ENCODE measurements at regions not wholly inside any gene's neighbourhood (a gene's known extent, or its start where the extent isn't known, plus 50 kb on each side); places are given as distances from the start of the nearest gene placed in this dataset.

GRCh38 chr7:79723833-79724618 lies 270.6 kb upstream of the MAGI2 start:
- no peak for DNase-seq (ENCODE audit: low read depth in 3 of 3, low spot score in 1 of 3)

DNA sequence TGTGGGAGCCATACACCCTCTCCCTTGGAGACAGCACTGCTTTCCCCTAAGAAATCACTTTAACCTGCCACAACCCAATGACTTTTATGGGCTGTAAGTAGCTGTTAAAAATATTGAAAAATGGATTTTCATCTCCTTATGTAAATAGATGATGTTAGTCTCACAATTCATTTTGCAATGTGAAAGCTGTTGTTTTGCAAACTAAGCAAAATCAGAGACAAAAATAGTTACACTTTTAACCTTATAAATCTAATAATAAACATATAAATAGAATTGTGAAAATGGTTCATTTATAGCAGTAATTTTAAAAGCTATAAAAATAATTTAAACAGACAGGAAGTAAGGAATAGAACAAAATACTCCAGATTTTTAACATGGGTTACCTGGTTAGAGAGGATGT lies 268.8 kb upstream of the MAGI2 start:
- DNase-seq (ENCODE audit: low read depth in 3 of 3, low spot score in 1 of 3): no peak

DNA sequence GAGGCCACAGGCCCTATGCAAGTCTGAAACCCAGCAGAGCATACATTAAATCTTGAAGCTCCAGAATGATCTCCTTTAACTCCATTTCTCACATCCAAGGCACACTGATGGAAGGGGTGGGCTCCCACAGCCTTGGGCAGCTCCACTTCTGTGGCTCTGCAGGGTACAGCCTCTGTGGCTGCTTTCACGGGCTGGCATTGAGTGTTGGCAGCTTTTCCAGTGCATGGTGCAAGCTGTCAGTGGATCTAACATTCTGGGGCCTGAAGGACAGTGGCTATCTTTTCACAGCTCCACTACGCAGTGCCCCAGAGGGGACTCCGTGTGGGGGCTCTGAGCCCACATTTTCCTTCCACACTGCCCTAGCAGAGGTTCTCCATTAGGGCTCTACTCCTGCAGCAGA lies 265.7 kb upstream of the MAGI2 start:
- no peak for DNase-seq (ENCODE audit: low read depth in 3 of 3, low spot score in 1 of 3)

DNA sequence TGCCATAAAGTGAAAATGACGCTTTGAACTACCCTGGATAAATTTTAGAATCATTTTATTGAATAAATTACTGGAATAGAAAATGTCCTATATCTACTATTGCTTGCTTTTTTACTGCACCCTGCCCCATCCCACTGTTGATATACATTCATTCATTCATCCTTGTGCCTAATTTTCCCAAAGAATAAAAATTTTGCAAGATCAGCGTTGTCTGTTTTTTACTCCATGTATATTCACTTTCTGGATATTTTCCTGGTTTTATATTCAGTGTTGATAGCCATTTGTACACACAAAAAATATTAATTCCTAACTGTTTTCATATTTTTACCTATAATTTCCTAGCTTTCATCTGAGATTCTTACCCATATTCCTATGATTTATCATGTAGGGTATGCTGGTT lies 262.9 kb upstream of the MAGI2 start:
- DNase-seq (ENCODE audit: low read depth in 3 of 3, low spot score in 1 of 3): no peak

DNA sequence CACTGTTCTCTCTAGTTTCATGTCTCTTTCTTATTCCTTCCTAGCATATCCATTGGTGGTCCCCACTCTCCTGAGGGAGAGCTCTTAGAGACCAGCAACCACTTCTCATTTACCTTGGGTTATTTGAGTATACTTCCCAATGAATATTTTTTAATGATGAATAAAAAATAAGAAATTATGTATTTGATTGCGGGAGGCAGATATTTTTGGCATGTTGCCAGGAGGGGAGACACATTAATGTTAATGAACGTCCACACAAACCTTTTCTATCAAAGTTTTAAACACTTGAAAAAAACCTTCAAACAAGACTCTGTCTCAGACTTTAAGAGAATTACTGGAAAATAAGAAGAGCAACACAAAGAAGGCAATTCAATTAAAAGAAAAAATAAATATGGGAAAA lies 260.6 kb upstream of the MAGI2 start:
- DNase-seq (ENCODE audit: low read depth in 3 of 3, low spot score in 1 of 3): no peak

DNA sequence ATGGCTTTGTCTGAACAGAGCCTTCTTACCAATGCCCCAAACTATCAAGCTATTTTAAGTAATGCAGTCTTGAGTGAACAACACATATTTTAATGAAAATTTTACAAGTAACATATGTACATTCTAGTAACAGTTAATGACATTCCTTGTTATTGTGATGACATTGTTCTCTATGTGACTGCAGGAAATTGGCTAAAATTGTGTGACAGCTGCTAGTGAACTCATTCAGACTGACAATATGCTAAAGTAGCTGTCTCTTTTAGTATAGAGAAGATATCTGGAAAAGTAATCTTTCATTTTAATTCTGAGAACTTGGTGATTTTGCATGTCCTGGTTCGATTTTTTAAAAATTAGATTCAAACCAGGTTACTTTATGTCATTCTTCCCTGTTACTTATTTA lies 259.8 kb upstream of the MAGI2 start:
- no peak for DNase-seq (ENCODE audit: low read depth in 3 of 3, low spot score in 1 of 3)

DNA sequence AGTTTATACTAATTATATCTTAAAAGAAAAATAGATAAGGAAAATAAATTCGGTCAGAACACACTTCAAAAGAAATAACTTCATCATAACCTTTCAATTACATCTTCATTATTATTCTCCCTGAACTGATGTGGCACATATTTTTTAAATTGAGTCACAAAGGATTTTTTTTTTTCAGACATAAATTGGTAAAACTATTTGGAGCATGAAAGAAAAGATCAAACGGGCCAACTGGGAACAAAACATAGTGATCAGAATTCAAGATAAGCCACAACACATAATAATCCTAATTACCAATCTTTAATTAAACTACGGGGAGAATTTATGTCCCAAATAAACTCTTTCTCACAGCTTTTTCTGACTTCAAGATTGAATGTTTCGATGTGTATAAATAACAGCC lies 258.2 kb upstream of the MAGI2 start:
- DNase-seq (ENCODE audit: low read depth in 3 of 3, low spot score in 1 of 3): no peak

DNA sequence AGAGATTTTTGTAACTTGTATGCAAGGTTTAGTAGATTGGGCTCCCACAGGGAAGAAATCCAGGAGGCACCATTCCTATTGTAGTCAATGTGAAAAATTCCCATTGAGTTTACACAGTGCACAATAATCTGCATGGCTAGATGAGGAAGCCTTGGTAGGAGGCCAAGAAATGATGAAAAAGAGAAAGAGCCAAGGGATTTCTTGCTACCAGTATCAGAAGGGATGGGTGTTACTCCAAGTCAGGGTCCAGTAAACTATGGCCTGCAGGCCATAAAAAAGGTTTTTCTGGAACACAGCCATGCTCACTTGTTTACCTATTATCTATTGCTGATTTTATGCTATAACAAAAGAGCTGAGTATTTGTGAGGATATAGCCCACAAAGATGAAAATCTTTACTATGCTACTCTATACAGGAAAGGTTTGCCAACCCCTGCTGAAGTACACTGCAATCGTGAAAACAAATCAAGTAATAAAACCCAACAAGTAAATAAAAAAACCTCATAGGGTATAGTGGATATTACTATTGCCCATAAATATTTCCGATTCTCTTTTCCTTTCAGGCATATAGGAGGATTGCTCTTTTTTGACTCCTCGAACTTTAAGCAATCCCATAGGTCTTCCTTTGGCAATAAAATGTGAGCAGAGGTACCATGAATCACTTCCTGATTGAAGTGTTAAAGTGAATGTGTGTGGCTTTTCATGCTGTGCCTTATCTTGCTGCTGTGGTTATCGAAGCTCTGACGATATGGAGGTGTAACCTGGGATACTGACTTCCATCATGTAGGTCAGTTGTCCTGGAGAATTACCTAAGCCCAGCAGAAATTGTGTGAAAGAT lies 256.3 kb upstream of the MAGI2 start:
- DNase-seq (ENCODE audit: low read depth in 3 of 3, low spot score in 1 of 3): no peak

DNA sequence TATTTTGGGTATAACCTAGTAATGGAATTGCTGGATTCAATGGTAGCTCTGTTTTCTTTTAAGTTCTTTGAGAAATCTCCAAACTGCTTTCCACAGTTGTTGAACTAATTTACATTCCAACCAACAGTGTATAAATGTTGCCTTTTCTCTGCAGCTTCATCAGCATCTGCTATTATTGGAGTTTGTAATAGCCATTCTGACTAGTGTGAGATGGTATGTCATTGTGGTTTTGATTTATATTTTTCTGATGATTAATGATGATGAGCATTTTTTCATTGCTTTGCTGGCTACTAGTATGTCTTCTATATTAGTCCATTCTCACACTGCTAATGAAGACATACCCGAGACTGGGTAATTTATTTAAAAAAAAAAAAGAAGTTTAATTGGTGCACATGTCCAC lies 248.6 kb upstream of the MAGI2 start:
- DNase-seq (ENCODE audit: low read depth in 3 of 3, low spot score in 1 of 3): no peak

DNA sequence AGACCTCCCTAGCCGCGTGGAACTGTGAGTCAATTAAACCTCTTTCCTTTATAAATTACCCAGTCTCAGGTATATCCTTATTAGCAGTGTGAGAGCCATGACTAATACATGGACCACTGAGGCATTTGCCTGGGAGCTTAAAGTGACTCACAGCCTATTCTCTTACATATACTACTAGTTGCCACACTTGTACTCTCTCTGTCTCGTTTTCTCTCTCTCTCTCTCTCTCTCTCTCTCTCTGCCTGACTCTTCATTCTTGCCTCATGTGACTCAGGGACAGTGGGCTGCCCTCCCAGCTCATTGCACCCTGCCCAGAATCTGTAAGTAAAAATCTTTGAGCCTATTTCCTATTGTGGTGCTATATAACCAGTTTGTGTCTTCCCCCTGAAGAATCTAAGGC lies 238.5 kb upstream of the MAGI2 start:
- no peak for DNase-seq (ENCODE audit: low read depth in 3 of 3, low spot score in 1 of 3)

DNA sequence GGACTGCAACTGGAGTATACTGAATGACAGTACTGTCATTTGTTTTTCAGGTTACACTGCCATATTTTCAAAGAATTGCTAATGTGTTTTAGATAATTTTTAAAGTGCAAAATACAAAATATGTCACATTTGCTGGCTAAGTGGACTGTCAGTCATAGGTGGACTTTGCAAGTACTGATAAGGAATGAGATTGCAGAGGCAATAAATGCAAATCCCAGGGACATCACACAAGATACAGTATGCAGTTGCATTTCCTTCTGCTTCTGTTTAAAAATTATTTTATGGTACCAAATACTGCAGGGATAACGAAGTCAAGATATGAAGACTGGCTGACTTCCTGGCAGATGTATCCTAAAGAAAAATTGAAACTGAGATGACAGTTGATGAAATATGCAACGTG lies 237.6 kb upstream of the MAGI2 start:
- DNase-seq (ENCODE audit: low read depth in 3 of 3, low spot score in 1 of 3): no peak

GRCh38 chr7:79684384-79684783 lies 230.9 kb upstream of the MAGI2 start:
- DNase-seq (ENCODE audit: low read depth in 3 of 3, low spot score in 1 of 3): no peak

DNA sequence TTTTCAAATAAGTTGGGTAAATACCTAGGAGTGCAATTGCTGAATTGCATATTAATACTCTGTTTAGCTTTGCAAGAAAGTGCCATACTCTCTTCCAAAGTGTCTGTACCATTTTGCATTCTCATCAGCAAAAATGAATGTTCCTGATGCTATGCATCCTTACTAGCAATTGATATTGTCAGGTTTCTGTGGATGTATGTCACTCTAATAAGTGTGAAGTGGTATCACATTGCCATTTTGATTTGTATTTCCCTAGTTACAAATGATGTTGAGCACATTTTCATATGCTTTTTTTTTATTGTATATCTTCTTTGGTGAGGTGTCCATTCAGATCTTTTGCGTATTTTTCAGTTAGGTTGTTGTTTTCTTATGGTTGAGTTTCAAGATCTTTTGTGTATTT lies 230.4 kb upstream of the MAGI2 start:
- no peak for DNase-seq (ENCODE audit: low read depth in 3 of 3, low spot score in 1 of 3)

GRCh38 chr7:79683185-79683890 lies 229.9 kb upstream of the MAGI2 start:
- no peak for DNase-seq (ENCODE audit: low read depth in 3 of 3, low spot score in 1 of 3)

DNA sequence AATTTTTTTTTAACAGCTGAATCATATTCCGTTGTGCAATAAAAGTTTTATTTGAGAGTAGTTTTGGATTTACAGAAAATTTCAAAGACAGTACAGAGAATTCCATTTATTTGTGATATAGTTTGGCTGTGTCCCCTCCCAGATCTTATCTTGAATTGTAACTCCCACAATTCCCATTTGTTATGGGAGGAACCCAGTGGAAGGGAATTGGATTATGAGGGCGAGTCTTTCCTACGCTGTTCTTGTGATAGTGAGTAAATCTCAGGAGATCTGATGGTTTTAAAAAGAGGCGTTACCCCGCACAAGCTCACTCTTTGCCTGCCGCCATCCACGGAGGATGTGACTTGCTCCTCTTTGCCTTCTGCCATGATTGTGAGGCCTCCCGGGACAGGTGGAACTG lies 228.0 kb upstream of the MAGI2 start:
- DNase-seq (ENCODE audit: low read depth in 3 of 3, low spot score in 1 of 3): no peak

GRCh38 chr7:79673969-79674368 lies 220.5 kb upstream of the MAGI2 start:
- DNase-seq (ENCODE audit: low read depth in 3 of 3, low spot score in 1 of 3): no peak

GRCh38 chr7:79673421-79673820 lies 220.0 kb upstream of the MAGI2 start:
- DNase-seq (ENCODE audit: low read depth in 3 of 3, low spot score in 1 of 3): no peak

- DNase-seq (ENCODE audit: low read depth in 3 of 3, low spot score in 1 of 3): no peak
Measured at GRCh38 chr7:79668292-79668691, 214.8 kb upstream of the MAGI2 start.

DNA sequence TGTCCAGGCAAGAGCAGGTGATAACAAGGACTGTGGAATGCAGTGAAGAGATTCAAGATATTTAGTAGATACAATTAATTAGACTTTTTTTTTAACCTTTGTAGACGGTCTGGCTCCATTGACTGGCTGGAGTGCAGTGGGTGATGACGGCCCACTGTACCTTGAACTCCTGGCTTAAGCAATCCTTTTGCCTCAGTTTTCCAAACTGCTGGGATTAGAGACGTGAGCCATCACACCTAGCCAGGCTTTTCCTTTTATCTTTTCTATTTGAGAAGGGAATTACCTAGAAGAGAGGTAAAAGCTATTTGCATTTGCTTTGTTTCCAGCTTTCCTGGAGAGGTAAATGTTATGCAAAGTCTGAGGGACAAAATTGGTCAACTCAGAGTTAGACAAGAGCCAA lies 213.0 kb upstream of the MAGI2 start:
- DNase-seq (ENCODE audit: low read depth in 3 of 3, low spot score in 1 of 3): no peak

DNA sequence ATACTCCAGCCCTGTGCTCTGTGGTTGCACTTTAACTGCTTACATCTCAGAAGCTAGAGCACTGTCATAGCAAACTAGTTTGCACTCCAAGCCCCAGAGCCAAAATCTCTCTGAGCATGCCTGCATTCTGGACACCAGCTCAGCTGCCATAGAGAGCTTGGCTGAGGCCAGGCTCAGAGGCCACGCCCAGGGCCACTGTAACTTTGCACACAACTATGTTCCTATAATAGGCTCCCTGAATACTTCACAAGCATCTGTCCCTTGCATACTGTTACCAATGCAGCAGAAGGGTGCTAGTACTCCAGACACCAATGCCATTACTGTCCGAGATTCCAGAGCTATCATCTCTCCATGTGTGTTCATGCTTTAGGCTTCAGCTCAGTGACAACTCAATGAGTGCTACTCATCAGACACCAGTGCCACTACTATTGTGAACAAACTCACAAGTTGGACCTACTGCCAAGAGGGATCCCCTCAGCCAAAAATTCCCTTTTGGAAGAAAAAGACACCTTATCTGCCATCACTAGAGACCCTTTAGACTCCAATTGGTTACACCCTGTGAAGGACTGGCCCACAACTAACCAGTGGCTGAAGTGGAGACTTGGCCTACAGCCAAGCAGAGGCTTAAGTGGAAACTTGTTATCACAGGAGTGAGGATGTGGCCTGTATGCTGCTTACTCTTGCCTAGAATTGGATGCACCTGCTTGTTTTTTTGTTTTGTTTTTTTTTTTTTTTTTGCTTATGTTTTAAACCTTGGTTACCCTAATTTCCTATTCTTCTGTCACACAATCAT lies 211.6 kb upstream of the MAGI2 start:
- DNase-seq (ENCODE audit: low read depth in 3 of 3, low spot score in 1 of 3): no peak

GRCh38 chr7:79658304-79658703 lies 204.8 kb upstream of the MAGI2 start:
- no peak for DNase-seq (ENCODE audit: low read depth in 3 of 3, low spot score in 1 of 3)
